BE2C (cell line): ENCODE measurements at regions not wholly inside any gene's neighbourhood (a gene's known extent, or its start where the extent isn't known, plus 50 kb on each side); places are given as distances from the start of the nearest gene placed in this dataset.

Experiments used
- DNase-seq: peaks from one replicate; pipeline ENCODE4 v3.0.0-alpha.2; 2020
- H3K27me3 ChIP-seq: fragments of 250-450 bp; sonication (Bioruptor Pico); 2 replicates; pipeline ENCODE4 v1.5.1; 2020; ENCODE audit warnings: mild to moderate bottlenecking
- H3K36me3 ChIP-seq: fragments of 250-450 bp; sonication (Bioruptor Pico); 2 replicates; pipeline ENCODE4 v1.5.1; 2020; ENCODE audit warnings: mild to moderate bottlenecking
- H3K4me1 ChIP-seq: fragments of 250-450 bp; sonication (Bioruptor Pico); 2 replicates; pipeline ENCODE4 v1.5.1; 2020
- H3K4me3 ChIP-seq: 2 replicates; pipeline ENCODE4 v1.5.1; 2011; ENCODE audit warnings: low read depth, low read length
- H3K9me3 ChIP-seq: fragments of 250-450 bp; sonication (Bioruptor Pico); 2 replicates; pipeline ENCODE4 v1.5.1; 2020
- TF ChIP-seq, protein P1 (sequence below): IDR thresholded peaks from 2 replicates; pipeline ENCODE4 v1.5.1; 2012; ENCODE audit warnings: mild to moderate bottlenecking, low read depth, low read length

DNA sequence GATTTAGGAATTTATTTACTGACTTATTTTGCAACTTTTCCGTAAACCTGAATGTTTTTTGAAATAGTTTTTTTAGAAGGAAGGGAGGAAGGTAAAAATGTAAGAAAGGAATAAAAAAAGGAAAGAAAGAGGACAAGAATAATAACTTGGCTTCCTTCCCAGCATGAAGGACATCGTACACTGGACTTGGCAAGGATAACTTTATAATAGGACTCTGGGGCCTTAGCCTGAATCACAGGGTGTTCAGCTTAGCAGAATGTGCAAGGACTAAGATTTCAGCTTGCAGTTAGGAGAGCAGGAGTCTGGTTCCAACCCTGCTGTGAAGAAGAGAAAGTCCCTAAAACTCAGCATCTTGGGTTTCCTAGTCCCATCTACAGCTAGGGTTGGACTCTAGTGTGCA is 1053.3 kb downstream of the VRK1 start:
- TF ChIP-seq, protein P1, sequence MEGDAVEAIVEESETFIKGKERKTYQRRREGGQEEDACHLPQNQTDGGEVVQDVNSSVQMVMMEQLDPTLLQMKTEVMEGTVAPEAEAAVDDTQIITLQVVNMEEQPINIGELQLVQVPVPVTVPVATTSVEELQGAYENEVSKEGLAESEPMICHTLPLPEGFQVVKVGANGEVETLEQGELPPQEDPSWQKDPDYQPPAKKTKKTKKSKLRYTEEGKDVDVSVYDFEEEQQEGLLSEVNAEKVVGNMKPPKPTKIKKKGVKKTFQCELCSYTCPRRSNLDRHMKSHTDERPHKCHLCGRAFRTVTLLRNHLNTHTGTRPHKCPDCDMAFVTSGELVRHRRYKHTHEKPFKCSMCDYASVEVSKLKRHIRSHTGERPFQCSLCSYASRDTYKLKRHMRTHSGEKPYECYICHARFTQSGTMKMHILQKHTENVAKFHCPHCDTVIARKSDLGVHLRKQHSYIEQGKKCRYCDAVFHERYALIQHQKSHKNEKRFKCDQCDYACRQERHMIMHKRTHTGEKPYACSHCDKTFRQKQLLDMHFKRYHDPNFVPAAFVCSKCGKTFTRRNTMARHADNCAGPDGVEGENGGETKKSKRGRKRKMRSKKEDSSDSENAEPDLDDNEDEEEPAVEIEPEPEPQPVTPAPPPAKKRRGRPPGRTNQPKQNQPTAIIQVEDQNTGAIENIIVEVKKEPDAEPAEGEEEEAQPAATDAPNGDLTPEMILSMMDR, result no peak

DNA sequence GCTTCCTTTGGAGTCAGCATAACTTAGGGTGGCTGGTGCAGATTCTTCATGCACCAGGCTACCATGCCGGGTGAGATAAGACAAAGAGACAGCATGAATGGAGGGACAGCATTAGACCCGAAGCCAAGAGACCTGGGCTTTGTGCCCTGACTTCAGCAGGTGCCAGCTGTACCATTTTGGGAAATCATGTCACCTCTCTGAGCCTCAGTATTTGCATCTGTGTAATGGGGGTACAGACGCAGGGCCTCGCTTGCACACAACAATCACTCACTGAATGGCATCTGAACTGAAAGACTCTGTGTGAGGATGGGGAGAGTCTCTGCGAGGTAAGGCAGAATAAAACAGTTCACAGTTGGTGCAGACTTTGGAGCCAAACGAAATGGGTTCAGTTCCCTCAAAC is 1053.7 kb downstream of the VRK1 start:
- no peak overlapping the region for H3K4me3 ChIP-seq
- TF ChIP-seq, protein P1, result no peak
- no peaks in the 10 kb centered on the region for H3K9me3 ChIP-seq
- no peaks in the 10 kb centered on the region for H3K27me3 ChIP-seq
- no peaks in the 10 kb centered on the region for H3K4me1 ChIP-seq
- DNase-seq, result no peak
- H3K36me3 ChIP-seq, result no peaks in the 10 kb centered on the region

More for the DNA sequence above, 1053.3 kb downstream of the VRK1 start:
- Histone ChIP-seq H3K27me3 (no peaks in the 10 kb centered on the region), H3K4me1 (no peaks in the 10 kb centered on the region), H3K4me3 (no peak overlapping the region), H3K36me3 (no peaks in the 10 kb centered on the region), H3K9me3 (no peaks in the 10 kb centered on the region)
- DNase-seq, result no peak

DNA sequence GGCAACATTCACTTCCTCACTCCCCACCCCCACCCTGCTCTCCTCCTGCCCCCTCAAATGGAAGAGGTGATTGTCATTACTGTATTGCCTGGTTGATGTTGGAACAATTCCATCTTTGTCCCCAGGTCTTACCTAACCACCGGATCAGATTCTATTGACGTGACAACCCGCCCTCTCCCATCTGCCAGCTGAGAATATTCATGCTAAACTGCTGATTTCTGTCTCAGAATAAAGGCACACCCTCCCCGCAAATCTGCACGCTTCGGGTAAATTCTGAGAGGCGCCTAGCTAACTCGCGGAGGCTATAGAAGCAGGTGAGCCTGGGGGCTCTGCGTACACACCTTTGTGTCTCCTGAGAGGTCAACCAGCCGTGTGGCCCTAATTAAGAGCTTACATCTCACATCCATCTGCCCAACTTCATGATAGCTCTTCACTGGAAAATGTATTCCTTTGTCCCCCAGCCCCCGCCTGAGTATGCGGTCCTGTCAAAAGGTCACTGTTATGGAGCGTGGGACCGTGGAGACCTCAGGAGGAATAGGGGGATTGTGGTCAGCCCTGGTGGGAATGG is 1054.3 kb downstream of the VRK1 start:
- H3K36me3 ChIP-seq, result no peaks in the 10 kb centered on the region
- DNase-seq, result no peak

DNA sequence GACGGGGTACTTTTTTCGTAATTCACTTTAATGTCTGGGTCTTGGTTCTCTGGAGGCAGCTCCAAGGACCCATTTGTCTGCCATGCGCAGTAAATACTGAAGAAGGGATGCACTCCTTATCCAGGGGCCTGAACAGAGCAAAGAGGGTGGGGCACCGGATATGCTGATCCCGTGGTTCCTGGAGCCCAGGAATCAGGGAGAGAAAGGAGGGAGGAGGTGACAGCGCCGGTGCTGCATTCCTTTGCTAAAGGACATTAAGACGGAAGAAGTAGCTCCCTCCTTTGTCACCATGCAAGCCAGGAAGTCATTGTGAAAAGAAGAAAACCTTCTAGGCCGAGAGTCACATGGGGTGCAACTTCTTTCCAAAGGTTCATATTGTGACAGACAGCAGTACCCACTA is 1057.7 kb downstream of the VRK1 start:
- TF ChIP-seq, protein P1, result no peak
- Histone ChIP-seq H3K9me3 (no peaks in the 10 kb centered on the region), H3K4me1 (no peaks in the 10 kb centered on the region), H3K36me3 (no peaks in the 10 kb centered on the region), H3K27me3 (no peaks in the 10 kb centered on the region), H3K4me3 (no peak overlapping the region)
- no peak for DNase-seq

More for the DNA sequence above, 1054.3 kb downstream of the VRK1 start:
- H3K4me1 ChIP-seq, result no peaks in the 10 kb centered on the region
- H3K27me3 ChIP-seq, result no peaks in the 10 kb centered on the region
- TF ChIP-seq, protein P1, result no peak
- no peak overlapping the region for H3K4me3 ChIP-seq
- no peaks in the 10 kb centered on the region for H3K9me3 ChIP-seq

DNA sequence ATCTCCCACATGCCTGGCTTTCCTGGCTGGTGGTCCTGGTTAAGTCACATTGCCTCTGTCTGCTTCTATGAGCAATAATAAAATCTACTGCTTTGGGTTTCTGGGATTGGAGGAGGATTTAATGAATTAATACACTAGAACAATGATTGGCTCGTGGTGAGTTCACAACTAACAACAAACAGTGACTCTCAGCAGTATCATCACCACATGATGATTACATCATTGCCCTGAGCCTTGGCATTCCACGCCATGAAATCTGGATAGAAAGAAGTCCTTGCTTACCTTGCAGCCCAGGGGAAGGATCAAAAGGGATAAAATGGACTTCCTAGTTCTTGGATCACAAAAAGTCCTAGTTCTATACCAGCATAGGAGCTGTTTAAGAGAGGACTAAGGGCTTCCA is 1069.0 kb downstream of the VRK1 start:
- no peak for DNase-seq
- no peaks in the 10 kb centered on the region for H3K27me3 ChIP-seq
- no peaks in the 10 kb centered on the region; the same call in 1 of the 2 replicates for H3K9me3 ChIP-seq
- no peak overlapping the region for H3K4me3 ChIP-seq
- no peaks in the 10 kb centered on the region for H3K36me3 ChIP-seq
- no peaks in the 10 kb centered on the region for H3K4me1 ChIP-seq
- TF ChIP-seq, protein P1, result no peak

DNA sequence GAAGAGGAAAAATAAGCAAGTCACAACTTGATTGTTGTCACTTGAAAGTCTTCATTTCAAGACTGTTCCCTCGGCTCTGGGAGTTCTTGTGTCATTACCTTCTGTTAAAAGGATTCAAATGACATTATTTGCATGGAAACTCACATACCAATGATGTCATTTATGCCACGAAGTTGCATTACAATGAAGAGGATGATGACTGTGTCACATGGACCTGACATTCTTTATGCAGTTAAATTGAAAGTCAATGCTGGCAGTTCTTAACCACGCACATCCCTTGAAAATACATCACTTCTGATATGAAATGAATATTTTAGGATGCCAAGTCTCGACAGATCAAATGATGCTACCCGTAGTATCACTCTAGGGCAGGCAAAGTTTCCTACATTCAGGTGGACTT is 1069.5 kb downstream of the VRK1 start:
- H3K27me3 ChIP-seq, result no peaks in the 10 kb centered on the region
- no peaks in the 10 kb centered on the region for H3K36me3 ChIP-seq
- no peak for DNase-seq
- no peaks in the 10 kb centered on the region for H3K4me1 ChIP-seq
- no peaks in the 10 kb centered on the region; the same call in 1 of the 2 replicates for H3K9me3 ChIP-seq
- TF ChIP-seq, protein P1, result no peak
- H3K4me3 ChIP-seq, result no peak overlapping the region
